GM13977 (cell line): ENCODE measurements at regions not wholly inside any gene's neighbourhood (a gene's known extent, or its start where the extent isn't known, plus 50 kb on each side); places are given as distances from the start of the nearest gene placed in this dataset.

Source experiments
- DNase-seq: peaks from one replicate; pipeline ENCODE4 v3.0.0; 2012; ENCODE audit warnings: low spot score
- CTCF ChIP-seq: IDR thresholded peaks from 2 replicates; pipeline ENCODE4 v1.5.1; 2012; ENCODE audit warnings: mild to moderate bottlenecking, control low read depth; ENCODE audit not compliant: insufficient read depth; ENCODE audit errors: extremely low read depth, missing control alignments
- in situ Hi-C: fragments of 300-500 bp; cut with MboI; formaldehyde crosslinking; loops from one replicate; pipeline ENCODE4 v1.12.0; 2022; ENCODE audit warnings: low sequenced_read_pairs, low pct_unique_long_range_greater_than_20kb, mixed read lengths, inconsistent platforms; ENCODE audit not compliant: unreplicated experiment

- in situ Hi-C loops = no loop called here
- TF ChIP-seq CTCF = no peak
- no peak for DNase-seq
These were observed 540.5 kb upstream of the CDH18 start for GRCh38 chr5:20528471-20528870.

- no peak for TF ChIP-seq CTCF
- no peak for DNase-seq
- in situ Hi-C loops = no loop called here
These were observed 537.1 kb upstream of the CDH18 start for GRCh38 chr5:20524991-20525529.

- no peak for TF ChIP-seq CTCF
- no peak for DNase-seq
- in situ Hi-C loops = no loop called here
These were observed 535.0 kb upstream of the CDH18 start for GRCh38 chr5:20522905-20523482.

GRCh38 chr5:20515606-20516005, 527.6 kb upstream of the CDH18 start:
- no peak for TF ChIP-seq CTCF
- in situ Hi-C loops = no loop called here
- DNase-seq = no peak

- TF ChIP-seq CTCF = no peak
- in situ Hi-C loops = no loop called here
- DNase-seq = no peak
These were observed 526.1 kb upstream of the CDH18 start for GRCh38 chr5:20514145-20514544.

GRCh38 chr5:20500546-20500945, 512.5 kb upstream of the CDH18 start:
- TF ChIP-seq CTCF = no peak
- in situ Hi-C loops = no loop called here
- no peak for DNase-seq
